Cerebellar nuclear complex (tissue), 1 donor: ENCODE measurements at regions not wholly inside any gene's neighbourhood (a gene's known extent, or its start where the extent isn't known, plus 50 kb on each side); places are given as distances from the start of the nearest gene placed in this dataset.
"Not testable (repeated sequence)": the region's sequence is repeated elsewhere in the genome, so short reads cannot be mapped to it uniquely, and the experiment has no call there.

Experiments used
- DNase-seq, 2 experiments: peaks; one replicate each; lab custom pipeline; 2025; lab: John Stamatoyannopoulos, UW

GRCh38 chr9:78674874-78675273 is 377.9 kb downstream of the PSAT1 start:
- no peak for DNase-seq

- no peak for DNase-seq
These were observed 379.1 kb downstream of the PSAT1 start for GRCh38 chr9:78676009-78676408.

DNA sequence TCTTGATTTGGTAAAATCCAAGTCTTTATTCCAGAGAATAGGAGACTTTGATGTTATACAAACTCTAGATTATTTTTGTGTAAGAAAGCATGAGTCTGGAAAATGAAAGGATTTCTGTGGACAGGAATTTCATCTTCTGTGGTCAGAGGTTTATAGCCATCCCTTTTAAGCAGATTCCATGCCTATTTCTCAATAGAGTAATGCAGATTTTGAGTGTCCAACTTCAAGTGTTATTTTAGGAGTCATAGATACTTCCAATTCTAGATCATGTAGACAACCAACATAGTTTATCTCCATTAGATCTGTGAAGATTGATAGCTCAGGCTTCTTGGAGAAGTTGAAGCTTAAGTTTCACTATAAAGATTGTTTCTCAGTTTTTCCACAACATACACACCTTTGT is 379.7 kb downstream of the PSAT1 start:
- DNase-seq, result no peak

GRCh38 chr9:78677326-78677725 is 380.4 kb downstream of the PSAT1 start:
- no peak for DNase-seq

DNA sequence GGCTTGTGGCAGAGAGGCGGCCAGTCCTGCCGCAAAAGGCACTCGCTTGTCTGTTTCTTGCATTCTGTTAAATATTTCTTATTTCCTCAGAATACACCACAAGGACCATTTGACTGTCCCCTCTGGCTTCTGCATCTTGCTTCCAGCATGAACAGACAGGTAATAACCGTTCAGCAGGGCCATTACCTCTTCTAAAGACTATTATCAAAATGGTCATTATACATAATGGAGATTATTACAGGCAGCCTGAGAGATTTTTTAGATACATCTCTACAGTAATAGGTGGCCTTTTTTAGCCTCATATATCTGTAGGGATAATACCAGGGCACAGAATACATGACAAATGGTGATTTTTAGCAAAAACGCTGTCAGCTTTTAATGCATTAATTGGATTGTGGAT is 382.0 kb downstream of the PSAT1 start:
- no peak for DNase-seq

- DNase-seq, result no peak
These were observed 383.3 kb downstream of the PSAT1 start for GRCh38 chr9:78680196-78680595.

DNA sequence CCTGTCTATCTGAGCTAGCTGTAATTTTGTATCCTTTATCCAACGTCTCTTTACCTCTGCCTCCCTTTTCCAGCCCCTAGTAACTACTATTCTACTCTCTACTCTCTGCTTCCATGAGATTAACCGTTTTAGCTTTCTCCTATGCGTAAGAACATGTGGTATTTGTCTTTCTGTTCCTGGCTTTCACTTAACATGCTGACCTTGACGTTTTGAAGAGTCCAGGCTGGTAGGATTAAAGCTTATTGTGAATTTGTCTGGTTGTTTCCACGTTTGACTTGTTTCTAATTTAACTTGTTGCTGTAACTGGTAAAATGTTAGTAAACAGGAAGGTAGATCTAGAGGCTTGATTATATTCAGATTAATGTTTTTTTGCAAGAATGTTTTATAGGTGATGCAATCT is 385.3 kb downstream of the PSAT1 start:
- no peak for DNase-seq

GRCh38 chr9:78685471-78685870 is 388.5 kb downstream of the PSAT1 start:
- DNase-seq, result no peak

GRCh38 chr9:78688796-78689195 is 391.9 kb downstream of the PSAT1 start:
- DNase-seq, result no peak

DNA sequence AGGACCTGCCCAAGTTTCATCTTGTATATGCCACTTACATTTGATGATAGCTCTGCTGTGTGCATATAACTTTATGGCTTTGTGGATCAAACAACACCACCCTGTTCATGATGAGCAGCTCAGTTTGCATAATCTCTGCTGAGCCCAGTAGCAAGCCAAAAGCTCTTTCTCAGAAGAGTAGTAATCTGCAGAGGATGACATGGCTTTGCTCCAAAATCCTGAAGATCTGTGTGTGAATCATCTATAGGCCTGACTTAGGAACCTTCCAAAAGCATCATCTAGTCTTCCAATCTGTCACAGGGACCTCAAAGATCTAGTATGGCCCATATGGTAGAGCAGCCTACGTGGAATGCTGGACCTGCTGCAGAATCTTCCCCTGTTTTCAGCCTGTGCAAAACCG is 394.6 kb downstream of the PSAT1 start:
- no peak for DNase-seq

- DNase-seq, result no peak
These were observed 395.9 kb downstream of the PSAT1 start for GRCh38 chr9:78692871-78693270.

GRCh38 chr9:78694974-78695373 is 398.0 kb downstream of the PSAT1 start:
- no peak for DNase-seq

- no peak for DNase-seq
These were observed 398.6 kb downstream of the PSAT1 start for GRCh38 chr9:78695519-78695918.

DNA sequence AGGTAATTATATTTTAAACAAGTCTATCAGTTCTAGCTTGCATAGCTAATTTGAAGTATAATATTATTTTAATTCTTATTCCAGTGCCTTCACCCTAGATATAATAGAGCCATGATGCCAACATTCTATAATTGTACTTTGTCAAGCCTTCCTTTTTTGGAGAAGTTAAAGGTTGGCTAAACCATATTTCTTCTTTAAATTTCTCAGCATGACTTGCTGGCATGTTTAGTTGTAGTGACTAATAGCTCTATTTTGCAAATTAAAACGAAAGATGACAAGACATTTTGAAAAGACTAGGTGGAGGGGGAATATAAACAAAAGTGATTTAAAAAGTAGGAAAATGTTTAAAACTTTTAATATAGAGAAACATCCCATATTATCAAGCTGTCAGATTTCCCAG is 400.7 kb downstream of the PSAT1 start:
- no peak for DNase-seq

- no peak for DNase-seq
These were observed 401.4 kb downstream of the PSAT1 start for GRCh38 chr9:78698371-78698770.

DNA sequence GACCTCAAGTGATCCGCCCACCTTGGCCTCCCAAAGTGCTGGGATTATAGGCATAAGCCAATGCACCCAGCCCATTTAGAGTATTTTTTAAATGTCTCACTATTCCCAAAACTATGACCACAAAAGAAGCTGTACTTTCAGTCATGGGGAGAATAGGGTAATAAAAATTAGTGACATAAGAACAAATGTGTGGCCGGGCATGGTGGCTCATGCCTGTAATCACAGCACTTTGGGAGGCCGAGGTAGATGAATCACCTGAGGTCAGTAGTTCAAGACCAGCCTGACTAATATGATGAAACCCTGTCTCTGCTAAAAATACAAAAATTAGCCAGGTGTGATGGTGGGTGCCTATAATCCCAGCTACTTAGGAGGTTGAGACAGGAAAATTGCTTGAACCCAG is 402.3 kb downstream of the PSAT1 start:
- not testable (repeated sequence) for DNase-seq

GRCh38 chr9:78704153-78704552 is 407.2 kb downstream of the PSAT1 start:
- DNase-seq, result not testable (repeated sequence)

- DNase-seq, result no peak
These were observed 410.2 kb downstream of the PSAT1 start for GRCh38 chr9:78707080-78707479.

DNA sequence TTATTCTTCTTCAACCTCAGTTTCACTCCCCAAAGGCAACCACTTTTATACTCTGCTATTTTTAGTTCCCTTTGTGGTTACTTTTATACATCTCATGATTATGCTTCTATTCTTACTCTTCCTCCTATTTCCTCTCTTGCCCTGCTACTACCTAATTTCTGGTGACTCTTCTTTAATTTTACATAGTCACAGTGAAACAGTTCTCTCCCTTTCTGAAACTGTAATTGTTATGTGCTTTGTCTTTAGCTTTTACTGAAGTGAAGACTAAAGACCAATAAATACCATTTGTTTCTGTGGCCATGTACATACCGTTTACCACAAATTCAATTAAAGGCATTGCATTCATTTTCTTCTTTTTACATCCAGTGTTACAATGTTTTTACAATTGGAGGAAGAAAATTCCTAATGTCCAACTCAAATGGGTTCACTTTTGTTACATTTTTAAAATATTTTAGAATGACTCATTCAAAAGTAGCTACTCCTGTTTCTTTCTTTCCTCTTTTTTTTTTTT is 410.6 kb downstream of the PSAT1 start:
- DNase-seq, result no peak

DNA sequence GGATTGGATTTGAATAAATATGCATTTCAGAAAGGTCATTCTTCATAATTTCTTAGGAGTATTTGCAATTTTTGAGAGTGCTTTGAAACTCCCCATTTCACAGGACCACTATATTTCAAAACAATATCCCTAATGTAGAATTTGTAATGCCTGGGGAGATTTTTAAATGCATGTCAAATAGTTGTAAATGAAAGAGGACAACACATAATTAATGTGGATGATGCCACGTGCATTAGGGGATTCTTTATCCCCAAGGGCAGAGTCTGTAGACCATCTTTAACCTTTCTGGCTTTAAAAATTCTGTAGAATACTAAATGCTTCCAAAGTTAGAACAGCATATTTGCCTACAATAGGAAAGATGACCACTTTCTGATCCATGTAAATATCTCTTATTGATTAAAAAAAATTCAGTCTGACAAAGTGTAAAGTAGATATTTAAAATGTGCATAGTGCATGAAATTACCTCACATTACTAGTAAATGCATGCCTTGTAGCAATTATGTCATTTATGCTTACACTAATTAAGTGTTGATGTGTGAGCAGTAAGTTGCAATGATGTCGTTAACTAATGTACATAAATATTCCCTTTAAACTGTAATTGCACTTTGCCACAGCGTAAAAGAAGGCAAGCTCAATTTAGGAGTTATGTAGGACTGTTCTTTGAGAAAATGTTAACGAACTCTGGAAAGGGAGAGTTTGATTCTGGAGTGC is 416.1 kb downstream of the PSAT1 start:
- no peak for DNase-seq

DNA sequence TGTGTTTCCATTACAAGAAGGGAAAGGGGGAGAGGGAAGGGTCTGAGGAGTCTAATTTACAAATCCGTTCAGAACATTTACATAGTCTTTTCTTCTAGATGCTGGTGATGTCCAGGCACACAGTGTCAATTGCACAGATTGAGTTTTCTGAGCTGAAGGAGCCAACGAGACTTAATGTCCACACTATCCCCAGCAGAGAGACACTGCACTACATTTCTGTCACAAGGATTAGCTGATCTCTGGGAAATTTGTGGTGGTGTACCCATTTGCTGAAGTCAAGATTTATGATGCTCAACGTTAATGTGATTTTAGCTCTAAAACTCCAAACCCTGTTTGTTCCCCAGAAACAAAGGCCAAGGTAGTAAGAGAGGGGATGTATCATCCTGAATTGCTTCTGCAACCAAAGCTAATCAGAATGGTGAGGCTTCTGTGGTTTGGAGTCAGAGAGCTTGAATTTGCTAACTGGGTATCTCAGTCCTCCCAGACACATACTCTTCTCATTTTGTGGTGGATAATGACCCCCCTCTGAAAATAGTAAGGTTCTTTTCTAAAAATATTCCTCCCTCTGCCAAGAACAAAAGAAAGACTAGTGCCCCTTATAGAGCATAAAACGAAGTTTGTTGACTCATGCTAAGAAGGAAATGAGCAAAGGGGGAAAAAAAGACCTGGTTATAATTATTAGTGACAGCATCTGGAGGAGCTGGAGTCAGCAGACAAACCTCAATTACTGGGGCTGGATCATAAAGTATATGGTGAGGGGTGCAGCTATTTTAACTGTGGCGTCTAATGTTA is 416.9 kb downstream of the PSAT1 start:
- no peak for DNase-seq

DNA sequence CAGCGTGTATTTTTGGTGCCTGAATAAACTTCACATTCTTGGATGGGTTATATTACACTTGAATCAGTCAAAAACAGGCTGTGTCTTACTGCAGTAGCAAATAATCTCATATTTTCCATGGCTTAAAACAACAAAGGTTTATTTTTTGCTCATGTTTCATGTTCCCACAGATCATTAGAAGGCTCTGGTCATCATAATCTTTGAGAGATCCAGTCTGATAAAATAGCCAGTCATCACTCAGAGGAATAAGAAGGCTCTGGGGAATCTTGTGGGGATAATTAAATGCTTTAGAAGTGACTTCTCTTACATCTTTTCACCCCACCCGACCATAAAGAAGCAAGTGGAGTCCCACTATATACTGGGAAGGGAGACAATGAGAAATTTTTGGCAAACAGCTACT is 417.7 kb downstream of the PSAT1 start:
- DNase-seq, result no peak

DNA sequence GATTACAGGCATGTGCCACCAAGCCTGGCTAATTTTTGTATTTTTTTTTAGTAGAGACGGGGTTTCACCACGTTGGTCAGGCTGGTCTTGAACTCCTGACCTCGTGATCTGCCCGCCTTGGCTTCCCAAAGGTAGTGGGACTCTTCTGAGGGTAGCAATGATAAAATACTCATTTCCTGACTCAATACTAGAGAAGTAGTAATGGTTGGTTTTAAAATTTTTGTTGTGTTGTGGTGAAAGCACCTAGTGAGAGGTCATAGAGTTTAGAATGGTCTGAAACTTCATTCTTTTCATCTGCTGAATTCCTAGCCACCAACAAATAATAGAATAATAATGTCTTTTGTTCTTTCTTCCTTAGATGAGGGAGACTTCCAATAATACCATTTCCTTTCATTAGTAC is 422.1 kb downstream of the PSAT1 start:
- not testable (repeated sequence) for DNase-seq
